DOHH2 (cell line): ENCODE measurements at regions not wholly inside any gene's neighbourhood (a gene's known extent, or its start where the extent isn't known, plus 50 kb on each side); places are given as distances from the start of the nearest gene placed in this dataset.

Experiments used
- CTCF ChIP-seq: fragments of 200-600 bp; sonication (generic); IDR thresholded peaks from one replicate; pipeline ENCODE4 v1.5.1; 2014; ENCODE audit warnings: antibody characterized with exemption, mild to moderate bottlenecking, low read depth, low read length; ENCODE audit not compliant: poor library complexity, severe bottlenecking
- EZH2phosphoT487 ChIP-seq: fragments of 200-600 bp; sonication (generic); IDR thresholded peaks from 2 replicates; pipeline ENCODE4 v1.6.1; 2017; ENCODE audit warnings: borderline replicate concordance, mild to moderate bottlenecking, antibody characterized with exemption, low read length, moderate library complexity, mixed read lengths

- no peak for TF ChIP-seq CTCF
- TF ChIP-seq EZH2phosphoT487, result no peak
These were observed 1006.3 kb upstream of the AGA start for GRCh38 chr4:178448372-178449035.
